Glomerular visceral epithelial cell (primary cell): ENCODE measurements at regions not wholly inside any gene's neighbourhood (a gene's known extent, or its start where the extent isn't known, plus 50 kb on each side); places are given as distances from the start of the nearest gene placed in this dataset.
"Not testable (repeated sequence)": the region's sequence is repeated elsewhere in the genome, so short reads cannot be mapped to it uniquely, and the experiment has no call there.

Experiments used
- DNase-seq: peaks from one replicate; pipeline ENCODE4 v3.0.0-alpha.2; 2016; ENCODE audit errors: extremely low spot score

GRCh38 chr5:86404256-86404655 lies 213.5 kb upstream of the COX7C start:
- DNase-seq: no peak

GRCh38 chr5:86407711-86408110 lies 210.0 kb upstream of the COX7C start:
- no peak for DNase-seq

GRCh38 chr5:86411596-86411995 lies 206.1 kb upstream of the COX7C start:
- DNase-seq: no peak

GRCh38 chr5:86427158-86427557 lies 190.6 kb upstream of the COX7C start:
- no peak for DNase-seq

- no peak for DNase-seq
Measured at GRCh38 chr5:86439593-86440110, 178.1 kb upstream of the COX7C start.

GRCh38 chr5:86442036-86442745 lies 175.6 kb upstream of the COX7C start:
- DNase-seq: no peak

- DNase-seq: no peak
Measured at GRCh38 chr5:86447362-86447761, 170.4 kb upstream of the COX7C start.

GRCh38 chr5:86452251-86452650 lies 165.5 kb upstream of the COX7C start:
- DNase-seq: no peak

GRCh38 chr5:86460519-86460918 lies 157.2 kb upstream of the COX7C start:
- DNase-seq: no peak

GRCh38 chr5:86461169-86461956 lies 156.4 kb upstream of the COX7C start:
- peak; percentile 51 for DNase-seq

GRCh38 chr5:86463339-86463738 lies 154.4 kb upstream of the COX7C start:
- DNase-seq: peak; percentile 28

- DNase-seq: no peak
Measured at GRCh38 chr5:86465052-86465838, 152.5 kb upstream of the COX7C start.

- not testable (repeated sequence) for DNase-seq
Measured at GRCh38 chr5:86466721-86467120, 151.0 kb upstream of the COX7C start.

- DNase-seq: no peak
Measured at GRCh38 chr5:86482008-86482407, 135.7 kb upstream of the COX7C start.

GRCh38 chr5:86493777-86494176 lies 124.0 kb upstream of the COX7C start:
- DNase-seq: no peak

- DNase-seq: peak; percentile 13
Measured at GRCh38 chr5:86500947-86501346, 116.8 kb upstream of the COX7C start.

- no peak for DNase-seq
Measured at GRCh38 chr5:86507574-86507973, 110.2 kb upstream of the COX7C start.

- not testable (repeated sequence) for DNase-seq
Measured at GRCh38 chr5:86510330-86510915, 107.3 kb upstream of the COX7C start.

GRCh38 chr5:86523718-86524117 lies 94.0 kb upstream of the COX7C start:
- no peak for DNase-seq

- no peak for DNase-seq
Measured at GRCh38 chr5:86525622-86526021, 92.1 kb upstream of the COX7C start.

- DNase-seq: no peak
Measured at GRCh38 chr5:86526811-86527348, 90.9 kb upstream of the COX7C start.

GRCh38 chr5:86532429-86532828 lies 85.3 kb upstream of the COX7C start:
- DNase-seq: no peak
